ENCODE measurements at regions not wholly inside any gene's neighbourhood (a gene's known extent, or its start where the extent isn't known, plus 50 kb on each side); places are given as distances from the start of the nearest gene placed in this dataset.
"Not testable (repeated sequence)": the region's sequence is repeated elsewhere in the genome, so short reads cannot be mapped to it uniquely, and the experiment has no call there.

GRCh38 chr14:105907276-105907675 is 380.9 kb downstream of the TMEM121 start:
- Histone ChIP-seq H3K4me3 (no peak overlapping the region), H3K27me3 (no peaks in the 10 kb centered on the region), H3K27ac (no peak overlapping the region), H3K36me3 (no peaks in the 10 kb centered on the region), H3K9me3 (peaks cover 0 to 9% (median 0%) of the 10 kb centered on the region in 3 donors), H3K4me1 (no peaks in the 10 kb centered on the region)
- TF ChIP-seq, protein P1, sequence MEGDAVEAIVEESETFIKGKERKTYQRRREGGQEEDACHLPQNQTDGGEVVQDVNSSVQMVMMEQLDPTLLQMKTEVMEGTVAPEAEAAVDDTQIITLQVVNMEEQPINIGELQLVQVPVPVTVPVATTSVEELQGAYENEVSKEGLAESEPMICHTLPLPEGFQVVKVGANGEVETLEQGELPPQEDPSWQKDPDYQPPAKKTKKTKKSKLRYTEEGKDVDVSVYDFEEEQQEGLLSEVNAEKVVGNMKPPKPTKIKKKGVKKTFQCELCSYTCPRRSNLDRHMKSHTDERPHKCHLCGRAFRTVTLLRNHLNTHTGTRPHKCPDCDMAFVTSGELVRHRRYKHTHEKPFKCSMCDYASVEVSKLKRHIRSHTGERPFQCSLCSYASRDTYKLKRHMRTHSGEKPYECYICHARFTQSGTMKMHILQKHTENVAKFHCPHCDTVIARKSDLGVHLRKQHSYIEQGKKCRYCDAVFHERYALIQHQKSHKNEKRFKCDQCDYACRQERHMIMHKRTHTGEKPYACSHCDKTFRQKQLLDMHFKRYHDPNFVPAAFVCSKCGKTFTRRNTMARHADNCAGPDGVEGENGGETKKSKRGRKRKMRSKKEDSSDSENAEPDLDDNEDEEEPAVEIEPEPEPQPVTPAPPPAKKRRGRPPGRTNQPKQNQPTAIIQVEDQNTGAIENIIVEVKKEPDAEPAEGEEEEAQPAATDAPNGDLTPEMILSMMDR (IDR thresholded peaks at IDR 0.05): no peak
- no peak for DNase-seq
- intact Hi-C loops (cut with DNase I; ENCODE audit: low total_unique reads): no loop called here

DNA sequence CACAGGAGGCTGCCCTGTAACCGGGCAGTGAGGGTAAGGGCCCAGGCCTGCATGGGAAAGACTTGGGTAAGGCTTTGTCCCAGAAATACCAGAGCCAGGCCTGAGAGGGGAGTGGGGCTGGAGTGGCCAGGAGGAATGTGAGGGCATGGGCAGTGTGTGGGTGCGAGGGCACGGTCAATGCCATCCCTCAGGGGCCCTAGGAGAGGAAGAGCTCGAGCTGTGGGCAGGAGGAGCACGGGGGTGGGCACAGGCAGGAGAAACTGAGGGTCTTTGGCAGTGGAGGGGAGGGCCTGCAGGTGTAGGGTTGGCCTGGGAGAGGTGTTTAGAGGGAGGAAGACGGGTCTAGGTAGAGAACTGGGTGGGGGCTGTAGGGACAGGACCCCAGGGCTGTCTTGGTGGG is 381.6 kb downstream of the TMEM121 start:
- H3K4me3 ChIP-seq: no peak overlapping the region
- no peak for DNase-seq
- no peaks in the 10 kb centered on the region for H3K36me3 ChIP-seq
- H3K9me3 ChIP-seq: peaks cover 0 to 9% (median 0%) of the 10 kb centered on the region in 3 donors
- no peaks in the 10 kb centered on the region for H3K27me3 ChIP-seq
- no peak overlapping the region for H3K27ac ChIP-seq
- intact Hi-C loops (cut with DNase I; ENCODE audit: low total_unique reads): no loop called here
- no peaks in the 10 kb centered on the region for H3K4me1 ChIP-seq
- TF ChIP-seq, protein P1 (IDR thresholded peaks at IDR 0.05): no peak

- Histone ChIP-seq H3K27me3 (no peaks in the 10 kb centered on the region), H3K4me1 (no peaks in the 10 kb centered on the region), H3K36me3 (no peaks in the 10 kb centered on the region), H3K9me3 (peaks cover 0 to 9% (median 0%) of the 10 kb centered on the region in 3 donors), H3K27ac (no peak overlapping the region), H3K4me3 (no peak overlapping the region)
- TF ChIP-seq, protein P1 (IDR thresholded peaks at IDR 0.05): no peak
- intact Hi-C loops (cut with DNase I; ENCODE audit: low total_unique reads): no loop called here
- no peak for DNase-seq
Measured at GRCh38 chr14:105908481-105908911, 382.1 kb downstream of the TMEM121 start.

DNA sequence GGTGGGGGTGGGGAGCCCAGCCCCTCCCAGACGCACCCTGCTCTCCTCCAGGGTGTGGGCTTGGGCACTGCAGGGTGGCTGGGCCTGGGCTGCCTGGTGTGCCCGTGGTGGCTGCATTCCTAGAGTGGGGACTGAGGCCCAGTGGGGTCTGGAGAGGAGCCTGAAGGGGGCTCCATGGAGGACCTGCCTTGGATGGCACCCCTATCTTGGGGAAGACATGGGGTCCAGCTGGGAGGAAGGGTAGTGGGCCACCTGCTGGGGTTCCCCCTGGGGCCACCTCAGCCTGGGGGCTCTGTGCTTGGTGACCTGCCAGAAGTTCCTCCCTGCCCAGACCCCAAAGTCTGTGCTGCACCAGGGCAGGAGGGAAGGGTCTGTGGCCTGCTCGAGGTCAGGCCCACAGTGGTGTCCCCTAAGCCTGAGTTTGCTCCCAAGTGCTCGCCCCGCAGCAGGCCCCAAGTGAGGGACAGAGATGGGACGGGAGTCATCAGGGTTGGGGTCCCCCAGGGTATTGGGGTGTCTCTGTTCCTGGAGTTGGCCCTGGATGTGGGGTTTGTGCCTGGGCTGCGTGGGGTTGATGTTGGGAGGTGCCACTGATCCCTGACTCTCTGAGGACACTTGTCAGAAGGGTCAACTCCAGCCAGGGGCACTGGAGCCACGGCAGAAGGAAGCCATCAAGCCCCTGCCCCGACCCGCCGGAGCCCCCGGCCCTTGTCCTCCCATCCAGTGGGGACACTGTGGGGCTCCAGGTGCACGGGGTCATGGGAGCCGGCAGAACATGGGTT is 382.9 kb downstream of the TMEM121 start:
- TF ChIP-seq, protein P1 (IDR thresholded peaks at IDR 0.05): no peak
- Histone ChIP-seq H3K27ac (no peak overlapping the region), H3K4me1 (no peaks in the 10 kb centered on the region), H3K9me3 (peaks cover 0 to 9% (median 0%) of the 10 kb centered on the region in 3 donors), H3K36me3 (no peaks in the 10 kb centered on the region), H3K4me3 (no peak overlapping the region), H3K27me3 (no peaks in the 10 kb centered on the region)
- intact Hi-C loops (cut with DNase I; ENCODE audit: low total_unique reads): no loop called here
- DNase-seq: no peak

DNA sequence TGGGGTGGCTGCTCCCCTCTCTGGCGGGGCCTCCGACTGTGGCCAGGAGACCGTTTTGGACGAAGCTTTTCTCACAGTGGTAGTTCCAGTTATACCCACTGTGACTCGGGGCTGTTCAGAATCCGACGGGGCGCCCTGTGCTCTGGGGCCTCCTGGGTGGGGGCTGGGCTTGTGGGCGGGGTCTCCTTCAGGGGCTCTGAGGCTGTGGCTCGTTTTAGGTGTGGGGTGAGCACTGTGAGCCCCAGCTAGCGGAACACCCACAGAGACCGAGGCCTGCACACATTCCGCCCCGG is 383.4 kb downstream of the TMEM121 start:
- H3K36me3 ChIP-seq; DNase-seq; intact Hi-C loops (cut with DNase I; ENCODE audit: low total_unique reads); H3K27ac ChIP-seq; H3K27me3 ChIP-seq; H3K4me3 ChIP-seq; H3K4me1 ChIP-seq; H3K9me3 ChIP-seq: not testable (repeated sequence)

- Histone ChIP-seq H3K9me3 (peaks cover 0 to 9% (median 0%) of the 10 kb centered on the region in 3 donors), H3K4me1 (no peaks in the 10 kb centered on the region), H3K4me3 (no peak overlapping the region), H3K27me3 (no peaks in the 10 kb centered on the region), H3K27ac (no peak overlapping the region), H3K36me3 (no peaks in the 10 kb centered on the region)
- intact Hi-C loops (cut with DNase I; ENCODE audit: low total_unique reads): no loop called here
- TF ChIP-seq, protein P1 (IDR thresholded peaks at IDR 0.05): no peak
- no peak for DNase-seq
Measured at GRCh38 chr14:105910426-105910825, 384.0 kb downstream of the TMEM121 start.

All from tibial artery (tissue), 4 donors.